Natural killer cell (primary cell): ENCODE measurements at regions not wholly inside any gene's neighbourhood (a gene's known extent, or its start where the extent isn't known, plus 50 kb on each side); places are given as distances from the start of the nearest gene placed in this dataset.
"Not testable (repeated sequence)": the region's sequence is repeated elsewhere in the genome, so short reads cannot be mapped to it uniquely, and the experiment has no call there.

Source experiments
- ATAC-seq, 3 donors: fragments of 150-1000 bp in 2 of 3; fragments of 200-7000 bp in 1 of 3; cut with Tn5 transposase; 1 replicate in 1 of 3; 2 replicates in 2 of 3; pipeline ENCODE4 v1.10.0; 2021; ENCODE audit warnings: mild to moderate bottlenecking in 2 of 3, moderate library complexity in 2 of 3
- DNase-seq, 2 donors: peaks; one replicate each; pipeline versions ENCODE4 v3.0.0 to v3.0.0-alpha.2; 2013 to 2021; ENCODE audit warnings: mixed read lengths in 1 of 2
- H3K27ac ChIP-seq: one replicate; pipeline ENCODE4 v1.5.1; 2013; ENCODE audit warnings: mild to moderate bottlenecking, low read length
- H3K27me3 ChIP-seq: one replicate; pipeline ENCODE4 v1.6.1; 2013; ENCODE audit warnings: low read length; ENCODE audit not compliant: control insufficient read depth, insufficient read depth
- H3K36me3 ChIP-seq: one replicate; pipeline ENCODE4 v1.6.1; 2013; ENCODE audit warnings: low read length; ENCODE audit not compliant: control insufficient read depth, insufficient read depth
- H3K4me1 ChIP-seq: one replicate; pipeline ENCODE4 v1.6.1; 2013; ENCODE audit warnings: low read length; ENCODE audit not compliant: control insufficient read depth, insufficient read depth
- H3K4me3 ChIP-seq: one replicate; pipeline ENCODE4 v1.5.1; 2013; ENCODE audit warnings: low read length
- H3K9me3 ChIP-seq: one replicate; pipeline ENCODE4 v1.6.1; 2013; ENCODE audit warnings: low read length; ENCODE audit not compliant: control insufficient read depth, insufficient read depth
- H3K27ac Mint-ChIP-seq, 2 donors: one replicate each; pipeline ENCODE4 v1.8.0; 2022; ENCODE audit warnings: mild to moderate bottlenecking in 2 of 2, mixed read lengths in 2 of 2, moderate library complexity in 1 of 2
- H3K27me3 Mint-ChIP-seq, 2 donors: one replicate each; pipeline ENCODE4 v1.8.0; 2022; ENCODE audit warnings: low read depth in 2 of 2, mixed read lengths in 2 of 2
- H3K36me3 Mint-ChIP-seq: one replicate; pipeline ENCODE4 v1.8.0; 2022; ENCODE audit warnings: mixed read lengths
- H3K4me1 Mint-ChIP-seq, 2 donors: one replicate each; pipeline ENCODE4 v1.8.0; 2022; ENCODE audit warnings: mixed read lengths in 2 of 2
- H3K4me3 Mint-ChIP-seq: one replicate; pipeline ENCODE4 v1.8.0; 2022; ENCODE audit warnings: mild to moderate bottlenecking, moderate library complexity, mixed read lengths
- H3K9me3 Mint-ChIP-seq, 2 donors: one replicate each; pipeline ENCODE4 v1.8.0; 2022; ENCODE audit warnings: mixed read lengths in 2 of 2
- WGBS: methylation state at CpG from one replicate; pipeline ENCODE4 v1.1.7; 2013; ENCODE audit warnings: missing lambda C conversion rate; ENCODE audit not compliant: insufficient coverage; 5-methylcytosine and 5-hydroxymethylcytosine counted together
- intact Hi-C: fragments of 100-400 bp; cut with micrococcal nuclease; formaldehyde crosslinking; loops from one replicate; pipeline ENCODE4 v1.14.2; 2022
- TF ChIP-seq, protein P1 (sequence below): fragments of 200-600 bp; IDR thresholded peaks from one replicate; pipeline ENCODE4 v1.8.0; 2022; ENCODE audit warnings: antibody characterized with exemption

- Mint-ChIP-seq H3K4me1 (no peaks in the 10 kb centered on the region), H3K36me3 (peaks cover 6% of the 10 kb centered on the region), H3K4me3 (no peak overlapping the region), H3K27ac (no peak overlapping the region), H3K9me3 (peaks cover 15 to 17% of the 10 kb centered on the region in 2 donors), H3K27me3 (no peaks in the 10 kb centered on the region)
- intact Hi-C loops: no loop called here
- peaks cover 3% of the 10 kb centered on the region for H3K9me3 ChIP-seq
- ATAC-seq (no peak), DNase-seq (no peak)
- H3K4me3 ChIP-seq: no peak overlapping the region
- TF ChIP-seq, protein P1, sequence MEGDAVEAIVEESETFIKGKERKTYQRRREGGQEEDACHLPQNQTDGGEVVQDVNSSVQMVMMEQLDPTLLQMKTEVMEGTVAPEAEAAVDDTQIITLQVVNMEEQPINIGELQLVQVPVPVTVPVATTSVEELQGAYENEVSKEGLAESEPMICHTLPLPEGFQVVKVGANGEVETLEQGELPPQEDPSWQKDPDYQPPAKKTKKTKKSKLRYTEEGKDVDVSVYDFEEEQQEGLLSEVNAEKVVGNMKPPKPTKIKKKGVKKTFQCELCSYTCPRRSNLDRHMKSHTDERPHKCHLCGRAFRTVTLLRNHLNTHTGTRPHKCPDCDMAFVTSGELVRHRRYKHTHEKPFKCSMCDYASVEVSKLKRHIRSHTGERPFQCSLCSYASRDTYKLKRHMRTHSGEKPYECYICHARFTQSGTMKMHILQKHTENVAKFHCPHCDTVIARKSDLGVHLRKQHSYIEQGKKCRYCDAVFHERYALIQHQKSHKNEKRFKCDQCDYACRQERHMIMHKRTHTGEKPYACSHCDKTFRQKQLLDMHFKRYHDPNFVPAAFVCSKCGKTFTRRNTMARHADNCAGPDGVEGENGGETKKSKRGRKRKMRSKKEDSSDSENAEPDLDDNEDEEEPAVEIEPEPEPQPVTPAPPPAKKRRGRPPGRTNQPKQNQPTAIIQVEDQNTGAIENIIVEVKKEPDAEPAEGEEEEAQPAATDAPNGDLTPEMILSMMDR: no peak
- H3K27ac ChIP-seq: no peak overlapping the region
- H3K27me3 ChIP-seq: no peaks in the 10 kb centered on the region
- no peaks in the 10 kb centered on the region for H3K4me1 ChIP-seq
- H3K36me3 ChIP-seq: no peaks in the 10 kb centered on the region
- WGBS: 48% methylated on average over 4 of the region's 4 CpGs
These were observed 354.2 kb downstream of the MRPS30 start for GRCh38 chr5:45162974-45163373.

GRCh38 chr5:45171563-45171962 is 362.8 kb downstream of the MRPS30 start:
- Histone ChIP-seq H3K27me3 (no peaks in the 10 kb centered on the region), H3K27ac (no peak overlapping the region), H3K4me1 (no peaks in the 10 kb centered on the region), H3K9me3 (no peaks in the 10 kb centered on the region), H3K36me3 (no peaks in the 10 kb centered on the region), H3K4me3 (no peak overlapping the region)
- Mint-ChIP-seq H3K27ac (no peak overlapping the region), H3K27me3 (no peaks in the 10 kb centered on the region), H3K4me1 (no peaks in the 10 kb centered on the region), H3K36me3 (no peaks in the 10 kb centered on the region), H3K9me3 (peaks cover 11 to 19% of the 10 kb centered on the region in 2 donors), H3K4me3 (no peak overlapping the region)
- TF ChIP-seq, protein P1: no peak
- 25% methylated on average over 1 of the region's 1 CpG for whole genome bisulfite sequencing
- intact Hi-C loops: no loop called here
- DNase-seq (no peak), ATAC-seq (no peak)

DNA sequence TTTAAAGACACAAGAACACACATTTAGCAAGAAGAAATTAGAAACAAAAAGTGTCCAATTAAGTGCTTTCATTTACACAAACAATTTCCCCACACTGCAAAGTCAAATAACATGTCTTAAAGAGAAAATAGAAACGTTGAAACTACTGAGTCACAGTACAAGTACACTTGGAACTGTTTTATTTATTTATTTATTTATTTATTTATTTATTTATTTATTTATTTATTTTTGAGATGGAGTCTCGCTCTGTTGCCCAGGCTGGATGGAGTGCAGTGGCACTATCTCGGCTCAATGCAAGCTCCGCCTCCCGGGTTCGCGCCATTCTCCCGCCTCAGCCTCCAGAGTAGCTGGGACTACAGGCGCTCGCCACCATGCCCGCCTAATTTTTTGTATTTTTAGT is 363.9 kb downstream of the MRPS30 start:
- 96% methylated on average over 7 of the region's 11 CpGs for WGBS
- H3K9me3 Mint-ChIP-seq: peaks cover 10 to 17% of the 10 kb centered on the region in 2 donors
- H3K27me3 ChIP-seq, DNase-seq, H3K4me3 ChIP-seq, H3K36me3 ChIP-seq, intact Hi-C loops, H3K36me3 Mint-ChIP-seq, H3K9me3 ChIP-seq, H3K4me1 ChIP-seq, H3K27me3 Mint-ChIP-seq, H3K4me3 Mint-ChIP-seq, H3K4me1 Mint-ChIP-seq, H3K27ac ChIP-seq, H3K27ac Mint-ChIP-seq, ATAC-seq: not testable (repeated sequence)

DNA sequence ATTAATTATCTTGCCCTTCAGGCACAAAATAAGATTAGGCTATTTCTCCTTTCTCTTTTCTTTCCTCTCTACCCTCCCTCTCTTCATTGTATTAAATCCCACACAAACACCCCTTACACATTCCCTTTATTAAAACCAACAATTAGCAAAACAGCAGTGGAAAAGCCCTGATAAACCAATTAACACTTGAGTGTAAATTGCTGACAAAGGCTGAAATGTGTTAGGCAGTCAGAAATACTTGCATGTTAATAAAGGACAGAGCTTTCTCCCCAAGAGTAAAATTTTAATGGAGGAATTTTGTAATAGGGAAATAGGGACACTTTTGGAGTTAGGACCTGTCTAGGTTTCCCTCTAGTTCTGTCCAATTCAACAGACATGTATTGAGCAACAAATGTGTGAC is 370.9 kb downstream of the MRPS30 start:
- Histone ChIP-seq H3K4me1 (no peaks in the 10 kb centered on the region), H3K9me3 (no peaks in the 10 kb centered on the region), H3K36me3 (no peaks in the 10 kb centered on the region), H3K27me3 (no peaks in the 10 kb centered on the region), H3K27ac (no peak overlapping the region), H3K4me3 (no peak overlapping the region)
- intact Hi-C loops: no loop called here
- no peak overlapping the region for H3K4me3 Mint-ChIP-seq
- no peak for ATAC-seq
- H3K27ac Mint-ChIP-seq: no peak overlapping the region
- DNase-seq: no peak
- TF ChIP-seq, protein P1: no peak
- no peaks in the 10 kb centered on the region for H3K27me3 Mint-ChIP-seq
- no peaks in the 10 kb centered on the region for H3K4me1 Mint-ChIP-seq
- peaks cover 13 to 19% of the 10 kb centered on the region in 2 donors for H3K9me3 Mint-ChIP-seq
- H3K36me3 Mint-ChIP-seq: no peaks in the 10 kb centered on the region
